Mesendoderm (in vitro differentiated cells): ENCODE measurements at regions not wholly inside any gene's neighbourhood (a gene's known extent, or its start where the extent isn't known, plus 50 kb on each side); places are given as distances from the start of the nearest gene placed in this dataset.
A peak's percentile ranks its signal among the peaks of the same experiment; 100 is the strongest.

Source experiments
- DNase-seq: peaks from one replicate; pipeline ENCODE4 v3.0.0; 2013
- H2AK5ac ChIP-seq: 2 replicates; pipeline ENCODE4 v1.6.1; 2013; ENCODE audit warnings: low read length, inconsistent platforms
- H2BK120ac ChIP-seq: 2 replicates; pipeline ENCODE4 v1.6.1; 2013; ENCODE audit warnings: low read depth, mild to moderate bottlenecking, low read length, moderate library complexity, mixed read lengths
- H2BK15ac ChIP-seq: replicated peaks from 2 replicates; pipeline ENCODE4 v1.6.1; 2013; ENCODE audit warnings: low read depth, mild to moderate bottlenecking, moderate library complexity
- H2BK5ac ChIP-seq: 2 replicates; pipeline ENCODE4 v1.6.1; 2013; ENCODE audit warnings: low read length, inconsistent platforms
- H3K18ac ChIP-seq: 2 replicates; pipeline ENCODE4 v1.6.1; 2013; ENCODE audit warnings: mild to moderate bottlenecking, low read length, mixed read lengths
- H3K23ac ChIP-seq: one replicate; pipeline ENCODE4 v1.6.1; 2013; ENCODE audit warnings: low read length
- H3K27ac ChIP-seq: 2 replicates; pipeline ENCODE4 v1.5.1; 2013; ENCODE audit warnings: low read depth, mild to moderate bottlenecking, inconsistent platforms, low read length, moderate library complexity
- H3K27me3 ChIP-seq: 2 replicates; pipeline ENCODE4 v1.6.1; 2013; ENCODE audit warnings: low read length, control low read depth, mild to moderate bottlenecking, inconsistent platforms; ENCODE audit not compliant: insufficient read depth, poor library complexity
- H3K36me3 ChIP-seq: 2 replicates; pipeline ENCODE4 v1.6.1; 2013; ENCODE audit warnings: low read length, inconsistent platforms; ENCODE audit not compliant: control insufficient read depth, insufficient read depth
- H3K4ac ChIP-seq: one replicate; pipeline ENCODE4 v1.6.1; 2013; ENCODE audit warnings: low read depth, mild to moderate bottlenecking, low read length, moderate library complexity
- H3K4me1 ChIP-seq: 2 replicates; pipeline ENCODE4 v1.6.1; 2013; ENCODE audit warnings: low read depth, low read length, inconsistent platforms; ENCODE audit not compliant: control insufficient read depth
- H3K4me2 ChIP-seq: 2 replicates; pipeline ENCODE4 v1.6.1; 2013; ENCODE audit warnings: low read length
- H3K4me3 ChIP-seq: 2 replicates; pipeline ENCODE4 v1.5.1; 2013; ENCODE audit warnings: mild to moderate bottlenecking, low read length
- H3K56ac ChIP-seq: one replicate; pipeline ENCODE4 v1.6.1; 2013; ENCODE audit warnings: low read length
- H3K79me1 ChIP-seq: 2 replicates; pipeline ENCODE4 v1.6.1; 2013; ENCODE audit warnings: low read length, inconsistent platforms
- H3K79me2 ChIP-seq: 2 replicates; pipeline ENCODE4 v1.6.1; 2013; ENCODE audit warnings: mild to moderate bottlenecking, low read length; ENCODE audit not compliant: control insufficient read depth, insufficient read depth
- H3K9ac ChIP-seq: 2 replicates; pipeline ENCODE4 v1.6.1; 2013; ENCODE audit warnings: low read length, inconsistent platforms
- H4K5ac ChIP-seq: one replicate; pipeline ENCODE4 v1.6.1; 2013; ENCODE audit warnings: low read length
- H4K8ac ChIP-seq: one replicate; pipeline ENCODE4 v1.6.1; 2013; ENCODE audit warnings: low read depth, mild to moderate bottlenecking, control low read depth, low read length, moderate library complexity
- WGBS: extraction: QIAGEN DNeasy Blood & Tissue Kit; methylation state at CpG from one replicate; pipeline ENCODE4 v1.1.7; 2013; ENCODE audit warnings: low lambda C conversion rate, missing lambda C conversion rate; ENCODE audit not compliant: insufficient coverage; ENCODE audit errors: extremely low coverage; 5-methylcytosine and 5-hydroxymethylcytosine counted together

DNA sequence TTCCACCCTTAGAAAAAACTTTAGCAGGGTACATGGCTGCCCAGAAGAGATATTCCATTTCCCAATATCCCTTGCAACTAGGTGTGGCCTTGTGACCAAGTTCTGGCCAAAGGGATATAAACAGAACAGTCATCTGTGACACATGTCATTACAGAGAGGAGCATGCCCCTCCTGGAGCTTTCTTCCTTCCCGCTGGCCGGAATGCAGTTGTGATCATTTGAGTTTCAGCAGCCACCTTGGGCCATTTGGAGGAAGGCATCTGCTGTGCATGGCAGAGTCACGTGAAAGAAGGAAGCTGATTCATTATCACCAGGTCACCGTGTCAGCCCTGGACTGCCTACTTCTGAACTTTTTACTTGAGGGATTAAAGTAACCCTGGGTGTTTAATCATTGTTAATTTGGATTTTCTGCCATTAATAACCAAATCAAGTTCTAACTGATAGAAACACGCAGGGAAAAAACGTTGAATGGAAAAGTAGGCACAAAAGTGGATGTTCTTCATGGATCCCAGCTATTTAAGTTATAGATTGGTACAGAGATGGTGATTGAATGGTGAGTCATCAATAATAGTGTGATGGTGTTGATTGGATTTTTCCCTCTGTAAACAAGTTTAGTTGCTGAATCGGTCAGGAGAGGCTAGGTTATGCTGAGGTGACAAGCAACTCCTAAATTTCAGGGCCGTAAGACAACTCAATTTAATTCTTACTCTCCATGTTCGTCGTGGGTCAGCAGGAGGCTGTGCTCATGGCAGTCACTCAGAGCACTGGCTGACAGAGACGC is 80.7 kb upstream of the CCDC167 start:
- Histone ChIP-seq H3K18ac (no peak overlapping the region), H3K9ac (no peak overlapping the region), H3K79me2 (no peaks in the 10 kb centered on the region), H2AK5ac (no peak overlapping the region), H4K5ac (no peak overlapping the region), H3K4ac (no peak overlapping the region), H3K79me1 (no peaks in the 10 kb centered on the region), H3K27me3 (no peaks in the 10 kb centered on the region), H3K27ac (no peak overlapping the region), H3K36me3 (no peaks in the 10 kb centered on the region), H3K4me1 (peaks cover 2% of the 10 kb centered on the region), H2BK15ac (no peak overlapping the region), H3K23ac (no peak overlapping the region), H3K4me2 (no peak overlapping the region), H3K56ac (no peak overlapping the region), H2BK5ac (no peak overlapping the region), H3K4me3 (no peak overlapping the region), H2BK120ac (no peak overlapping the region), H4K8ac (no peak overlapping the region)
- no peak for DNase-seq
- WGBS, result no CpG with 5 or more reads among the region's 11 CpGs

DNA sequence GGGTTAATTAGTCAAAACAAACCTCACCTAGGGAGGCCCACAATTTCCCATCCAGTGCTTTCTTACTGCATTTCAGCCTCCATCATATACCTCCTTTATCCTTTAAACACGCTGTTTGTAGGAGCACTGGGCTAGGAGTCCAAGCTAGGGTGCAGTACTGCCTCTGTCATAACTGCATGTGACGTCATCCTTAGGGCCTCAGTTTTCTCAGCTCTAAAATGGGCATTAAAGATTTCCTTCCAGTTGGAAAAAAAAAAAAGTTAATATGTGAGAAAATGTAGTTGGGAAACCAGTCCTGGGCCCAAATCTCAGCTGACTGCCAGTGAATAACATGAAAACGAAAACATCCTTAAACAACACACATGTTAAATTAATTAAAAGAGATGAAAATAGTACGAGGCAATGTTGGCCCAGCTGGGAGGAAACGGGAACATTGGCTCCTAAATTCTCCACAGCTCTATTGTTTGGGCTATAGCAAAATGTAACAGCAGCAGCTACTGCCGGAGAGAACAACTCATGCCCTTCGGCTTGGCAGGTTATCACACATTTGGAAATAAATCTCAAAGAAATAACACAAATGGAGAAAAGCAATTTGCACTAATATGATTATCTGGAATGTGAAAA is 79.9 kb upstream of the CCDC167 start:
- Histone ChIP-seq H3K23ac (no peak overlapping the region), H2BK5ac (no peak overlapping the region), H2AK5ac (no peak overlapping the region), H3K27ac (no peak overlapping the region), H4K8ac (no peak overlapping the region), H3K4me1 (peaks cover 2% of the 10 kb centered on the region), H3K36me3 (no peaks in the 10 kb centered on the region), H3K27me3 (no peaks in the 10 kb centered on the region), H3K4me2 (no peak overlapping the region), H3K4ac (no peak overlapping the region), H4K5ac (no peak overlapping the region), H3K79me2 (no peaks in the 10 kb centered on the region), H3K18ac (no peak overlapping the region), H3K56ac (no peak overlapping the region), H2BK120ac (no peak overlapping the region), H3K79me1 (no peaks in the 10 kb centered on the region), H3K9ac (no peak overlapping the region), H3K4me3 (no peak overlapping the region), H2BK15ac (no peak overlapping the region)
- no peak for DNase-seq
- no CpG with 5 or more reads among the region's 7 CpGs for WGBS

DNA sequence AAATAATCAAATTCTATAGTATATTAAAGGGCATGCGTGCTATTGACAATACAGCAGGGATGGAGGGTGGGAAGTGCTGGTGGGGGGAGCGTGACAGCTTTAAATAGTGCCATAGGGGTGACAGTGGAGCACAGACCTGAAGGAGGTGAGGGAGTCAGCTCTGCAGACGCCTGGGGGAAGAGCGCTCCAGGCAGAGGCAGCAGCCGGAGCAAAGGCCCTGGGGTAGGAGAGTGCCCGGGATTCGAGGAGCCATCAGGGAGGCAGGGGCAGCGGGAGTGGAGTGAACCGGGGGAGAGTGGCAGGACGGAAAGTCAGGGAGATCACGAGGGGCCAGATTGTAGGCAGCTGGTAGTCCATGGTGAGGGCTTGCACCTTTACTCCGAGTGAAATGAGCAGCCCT is 78.4 kb upstream of the CCDC167 start:
- no peak overlapping the region for H2AK5ac ChIP-seq
- peaks cover 2% of the 10 kb centered on the region for H3K4me1 ChIP-seq
- H3K36me3 ChIP-seq, result no peaks in the 10 kb centered on the region
- no peak overlapping the region for H3K4ac ChIP-seq
- H3K27me3 ChIP-seq, result no peaks in the 10 kb centered on the region
- H3K18ac ChIP-seq, result no peak overlapping the region
- no peak overlapping the region for H2BK120ac ChIP-seq
- no peak overlapping the region for H3K4me3 ChIP-seq
- H4K8ac ChIP-seq, result no peak overlapping the region
- H3K23ac ChIP-seq, result no peak overlapping the region
- no peak overlapping the region for H3K9ac ChIP-seq
- no peak overlapping the region for H4K5ac ChIP-seq
- no peak overlapping the region for H2BK5ac ChIP-seq
- no peak overlapping the region for H2BK15ac ChIP-seq
- H3K27ac ChIP-seq, result no peak overlapping the region
- no peak overlapping the region for H3K4me2 ChIP-seq
- WGBS, result no CpG with 5 or more reads among the region's 12 CpGs
- no peak for DNase-seq
- no peaks in the 10 kb centered on the region for H3K79me1 ChIP-seq
- no peaks in the 10 kb centered on the region for H3K79me2 ChIP-seq
- no peak overlapping the region for H3K56ac ChIP-seq

DNA sequence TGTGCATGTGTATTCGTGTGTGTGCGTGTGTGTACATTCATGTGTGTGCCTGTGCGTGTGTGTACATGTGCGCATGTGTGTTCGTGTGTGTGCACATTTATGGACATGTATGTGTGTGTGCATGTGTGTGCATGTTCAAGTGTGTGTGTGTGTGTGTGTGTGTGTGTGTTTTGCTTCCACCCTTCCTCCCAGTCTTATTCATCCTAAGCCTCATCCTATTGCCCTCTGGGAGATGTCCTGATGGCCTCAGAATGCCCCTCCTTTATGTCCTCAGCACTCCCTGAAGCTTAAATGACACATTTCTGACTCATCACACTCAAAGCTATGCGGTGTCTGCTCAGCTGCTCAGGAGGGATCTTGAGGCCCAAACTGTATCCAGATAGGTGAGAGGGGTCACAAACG is 76.6 kb upstream of the CCDC167 start:
- no peak overlapping the region for H2BK15ac ChIP-seq
- peak; percentile 84 for DNase-seq
- no peak overlapping the region for H3K27ac ChIP-seq
- no peak overlapping the region for H3K18ac ChIP-seq
- H3K4ac ChIP-seq, result no peak overlapping the region
- H3K27me3 ChIP-seq, result no peaks in the 10 kb centered on the region
- no peak overlapping the region for H2BK120ac ChIP-seq
- H3K23ac ChIP-seq, result peak overlapping the region; percentile 45
- H2BK5ac ChIP-seq, result no peak overlapping the region
- no peak overlapping the region for H3K56ac ChIP-seq
- no peak overlapping the region for H4K8ac ChIP-seq
- H3K79me1 ChIP-seq, result no peaks in the 10 kb centered on the region
- peaks cover 2% of the 10 kb centered on the region for H3K4me1 ChIP-seq
- WGBS, result no CpG with 5 or more reads among the region's 7 CpGs
- no peaks in the 10 kb centered on the region for H3K36me3 ChIP-seq
- H3K79me2 ChIP-seq, result no peaks in the 10 kb centered on the region
- no peak overlapping the region for H3K9ac ChIP-seq
- H3K4me2 ChIP-seq, result no peak overlapping the region
- no peak overlapping the region for H2AK5ac ChIP-seq
- H4K5ac ChIP-seq, result no peak overlapping the region
- no peak overlapping the region for H3K4me3 ChIP-seq

DNA sequence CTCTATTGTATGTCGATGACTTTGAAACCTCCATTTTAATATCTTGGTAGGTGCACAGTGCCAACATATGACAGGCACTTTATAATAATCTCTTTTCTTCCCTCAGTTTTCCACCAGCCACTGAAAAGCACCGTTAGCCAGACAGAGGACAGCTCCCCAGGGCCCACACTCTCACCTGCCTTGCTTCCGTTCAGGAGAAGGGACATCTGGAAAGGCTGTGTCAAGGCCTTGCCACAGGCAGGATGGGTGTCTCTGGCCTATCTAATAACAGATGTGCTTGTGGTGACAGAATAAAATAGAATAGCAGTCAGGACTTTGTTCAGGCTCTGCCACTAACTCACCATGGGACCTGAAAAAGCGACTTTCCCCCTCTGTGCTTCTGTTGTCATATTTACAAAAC is 75.5 kb upstream of the CCDC167 start:
- Histone ChIP-seq H3K4me1 (no peaks in the 10 kb centered on the region), H3K79me1 (no peaks in the 10 kb centered on the region), H4K5ac (no peak overlapping the region), H3K9ac (no peak overlapping the region), H3K79me2 (no peaks in the 10 kb centered on the region), H3K36me3 (no peaks in the 10 kb centered on the region), H3K27ac (no peak overlapping the region), H3K56ac (no peak overlapping the region), H3K4ac (no peak overlapping the region), H4K8ac (no peak overlapping the region), H2BK15ac (no peak overlapping the region), H3K18ac (no peak overlapping the region), H2BK5ac (no peak overlapping the region), H3K23ac (no peak overlapping the region), H3K4me3 (no peak overlapping the region), H2AK5ac (no peak overlapping the region), H2BK120ac (no peak overlapping the region), H3K4me2 (no peak overlapping the region), H3K27me3 (no peaks in the 10 kb centered on the region)
- no peak for DNase-seq
- WGBS, result no CpG with 5 or more reads among the region's 4 CpGs
